ENCODE measurements at regions not wholly inside any gene's neighbourhood (a gene's known extent, or its start where the extent isn't known, plus 50 kb on each side); places are given as distances from the start of the nearest gene placed in this dataset.

DNA sequence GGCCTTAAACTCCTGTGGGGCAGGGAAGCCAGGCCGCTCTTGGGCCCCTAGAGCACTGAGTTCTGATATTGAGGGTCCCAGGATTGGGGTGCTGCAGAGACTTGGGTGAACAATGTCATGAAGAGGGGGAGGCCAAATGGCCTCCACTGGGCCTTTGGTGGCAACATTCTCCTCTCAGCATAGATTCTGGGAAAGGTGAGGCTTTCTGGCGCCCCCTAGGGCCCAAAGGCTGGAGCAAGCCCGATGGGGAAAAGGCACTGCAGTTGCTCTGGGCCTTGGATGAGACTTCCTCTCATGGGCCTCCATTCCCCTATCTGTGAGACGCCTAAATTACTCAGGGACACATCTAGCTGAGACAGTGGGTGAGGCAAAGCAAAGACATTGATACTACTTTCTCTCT, 84.8 kb downstream of the ACAA2 start:
- Histone ChIP-seq H2BK20ac (ENCODE audit: low read depth, low read length, poor library complexity, severe bottlenecking) (no peak overlapping the region), H3K79me2 (ENCODE audit: insufficient read depth, low read length) (no peaks in the 10 kb centered on the region), H2AFZ (ENCODE audit: low read length) (no peak overlapping the region), H2BK15ac (ENCODE audit: low read depth, low read length) (no peak overlapping the region), H4K91ac (ENCODE audit: insufficient read length, low read depth, low read length) (no peak overlapping the region), H3K18ac (ENCODE audit: insufficient read length, low read depth, low read length) (no peak overlapping the region), H4K20me1 (ENCODE audit: control insufficient read depth, insufficient read depth, insufficient read length) (no peaks in the 10 kb centered on the region), H2BK5ac (ENCODE audit: insufficient read length, low read length) (no peak overlapping the region), H4K5ac (ENCODE audit: insufficient read length, low read depth, low read length) (no peak overlapping the region), H3K4me2 (ENCODE audit: insufficient read depth, insufficient read length, low read length) (no peak overlapping the region), H3K27me3 (ENCODE audit: insufficient read depth, low read length) (no peaks in the 10 kb centered on the region), H3T11ph (ENCODE audit: low read length) (no peak overlapping the region), H2BK120ac (ENCODE audit: low read depth, low read length, poor library complexity, severe bottlenecking) (no peak overlapping the region), H4K8ac (replicated peaks; ENCODE audit: insufficient read length, low read depth, low read length) (no peak overlapping the region), H3K79me1 (ENCODE audit: insufficient read depth, low read depth, low read length, poor library complexity, severe bottlenecking) (no peaks in the 10 kb centered on the region), H2BK12ac (ENCODE audit: insufficient read length, low read depth, low read length) (no peak overlapping the region), H3K9ac (ENCODE audit: extremely low read depth, insufficient read length, low read length) (no peak overlapping the region), H3K14ac (ENCODE audit: insufficient read depth, low read length) (no peak overlapping the region), H2AK5ac (ENCODE audit: insufficient read length, low read length) (no peak overlapping the region), H3K4ac (ENCODE audit: low read depth, low read length) (no peak overlapping the region), H3K23me2 (ENCODE audit: insufficient read length, low read depth, low read length, poor library complexity, severe bottlenecking) (no peaks in the 10 kb centered on the region), H3K4me1 (ENCODE audit: insufficient read depth, low read length) (peaks cover 8% of the 10 kb centered on the region; the same call in 1 of the 2 replicates), H3K27ac (ENCODE audit: insufficient read length, low read depth, low read length) (no peak overlapping the region), H3K56ac (ENCODE audit: insufficient read length, low read depth, low read length) (no peak overlapping the region), H3K9me3 (ENCODE audit: control insufficient read depth, low read depth, low read length) (no peaks in the 10 kb centered on the region), H3K23ac (ENCODE audit: insufficient read length, low read depth, low read length) (no peak overlapping the region)
- TF ChIP-seq, protein P1, sequence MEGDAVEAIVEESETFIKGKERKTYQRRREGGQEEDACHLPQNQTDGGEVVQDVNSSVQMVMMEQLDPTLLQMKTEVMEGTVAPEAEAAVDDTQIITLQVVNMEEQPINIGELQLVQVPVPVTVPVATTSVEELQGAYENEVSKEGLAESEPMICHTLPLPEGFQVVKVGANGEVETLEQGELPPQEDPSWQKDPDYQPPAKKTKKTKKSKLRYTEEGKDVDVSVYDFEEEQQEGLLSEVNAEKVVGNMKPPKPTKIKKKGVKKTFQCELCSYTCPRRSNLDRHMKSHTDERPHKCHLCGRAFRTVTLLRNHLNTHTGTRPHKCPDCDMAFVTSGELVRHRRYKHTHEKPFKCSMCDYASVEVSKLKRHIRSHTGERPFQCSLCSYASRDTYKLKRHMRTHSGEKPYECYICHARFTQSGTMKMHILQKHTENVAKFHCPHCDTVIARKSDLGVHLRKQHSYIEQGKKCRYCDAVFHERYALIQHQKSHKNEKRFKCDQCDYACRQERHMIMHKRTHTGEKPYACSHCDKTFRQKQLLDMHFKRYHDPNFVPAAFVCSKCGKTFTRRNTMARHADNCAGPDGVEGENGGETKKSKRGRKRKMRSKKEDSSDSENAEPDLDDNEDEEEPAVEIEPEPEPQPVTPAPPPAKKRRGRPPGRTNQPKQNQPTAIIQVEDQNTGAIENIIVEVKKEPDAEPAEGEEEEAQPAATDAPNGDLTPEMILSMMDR (conservative IDR thresholded peaks at IDR 0.05) = peak; percentile 85
- no peak overlapping the region for H3K4me3 Mint-ChIP-seq
- H3K27me3 Mint-ChIP-seq (ENCODE audit: low read depth) = 0 out of 2 replicates have a peak, but pooled peaks cover 2% of the 10 kb centered on the region
- no peaks in the 10 kb centered on the region for H3K36me3 Mint-ChIP-seq (ENCODE audit: insufficient read depth in 1 of 3, low read depth in 3 of 3)
- WGBS (ENCODE audit: extremely low coverage, insufficient read length, low lambda C conversion rate) = no CpG with 5 or more reads among the region's 4 CpGs
- peaks cover 34 to 41% of the 10 kb centered on the region in 2 experiments for H3K4me1 Mint-ChIP-seq
- H3K27ac Mint-ChIP-seq = no peak overlapping the region
- peak; percentile 82 for DNase-seq
- no peaks in the 10 kb centered on the region for H3K9me3 Mint-ChIP-seq
